ENCODE measurements at regions not wholly inside any gene's neighbourhood (a gene's known extent, or its start where the extent isn't known, plus 50 kb on each side); places are given as distances from the start of the nearest gene placed in this dataset.

GRCh38 chr13:64239372-64239771 is 2823.7 kb upstream of the PCDH20 start:
- no peak overlapping the region for H3K27ac ChIP-seq (ENCODE audit: insufficient read depth in 1 of 2, low read depth in 1 of 2, low read length in 2 of 2, poor library complexity in 1 of 2, severe bottlenecking in 2 of 2)
- POLR2A ChIA-PET: no interaction called here
- 100% methylated on average over 1 of the region's 2 CpGs for WGBS (ENCODE audit: insufficient coverage)

GRCh38 chr13:64234255-64234654 is 2818.6 kb upstream of the PCDH20 start:
- no peaks in the 10 kb centered on the region for H3K4me1 ChIP-seq (ENCODE audit: control extremely low read depth in 1 of 4, control insufficient read depth in 4 of 4, insufficient read depth in 4 of 4, low read length in 3 of 4)
- WGBS (ENCODE audit: insufficient coverage): no CpG with 5 or more reads among the region's 4 CpGs
- ChIA-PET POLR2A (no interaction called here), CTCF (no interaction called here)
- H3K27ac ChIP-seq (ENCODE audit: insufficient read depth in 1 of 2, low read depth in 1 of 2, low read length in 2 of 2, poor library complexity in 1 of 2, severe bottlenecking in 2 of 2): no peak overlapping the region
- peaks cover 0 to 1% (median 0%) of the 10 kb centered on the region in 5 experiments for H3K9me3 ChIP-seq (ENCODE audit: control extremely low read depth in 1 of 5, control insufficient read depth in 4 of 5, insufficient read depth in 2 of 5, low read depth in 1 of 5, low read length in 4 of 5)
- no peak for DNase-seq
- H3K36me3 ChIP-seq (ENCODE audit: control insufficient read depth in 4 of 4, insufficient read depth in 4 of 4, low read length in 3 of 4): no peaks in the 10 kb centered on the region
- no peaks in the 10 kb centered on the region for H3K27me3 ChIP-seq (replicated peaks in 2 of 5; ENCODE audit: control insufficient read depth in 4 of 5, insufficient read depth in 5 of 5, low read length in 4 of 5)
- no peak overlapping the region for H3K4me3 ChIP-seq (ENCODE audit: control insufficient read depth in 1 of 7, extremely low read depth in 1 of 7, insufficient read depth in 4 of 7, low read depth in 2 of 7, low read length in 6 of 7)

More at GRCh38 chr13:64239372-64239771, 2823.7 kb upstream of the PCDH20 start:
- H3K4me1 ChIP-seq (ENCODE audit: control extremely low read depth in 1 of 4, control insufficient read depth in 4 of 4, insufficient read depth in 4 of 4, low read length in 3 of 4): no peaks in the 10 kb centered on the region
- H3K36me3 ChIP-seq (ENCODE audit: control insufficient read depth in 4 of 4, insufficient read depth in 4 of 4, low read length in 3 of 4): no peaks in the 10 kb centered on the region
- peaks cover 0 to 1% (median 0%) of the 10 kb centered on the region in 5 experiments for H3K9me3 ChIP-seq (ENCODE audit: control extremely low read depth in 1 of 5, control insufficient read depth in 4 of 5, insufficient read depth in 2 of 5, low read depth in 1 of 5, low read length in 4 of 5)
- CTCF ChIA-PET: no interaction called here
- H3K4me3 ChIP-seq (ENCODE audit: control insufficient read depth in 1 of 7, extremely low read depth in 1 of 7, insufficient read depth in 4 of 7, low read depth in 2 of 7, low read length in 6 of 7): no peak overlapping the region
- DNase-seq: no peak
- no peaks in the 10 kb centered on the region for H3K27me3 ChIP-seq (replicated peaks in 2 of 5; ENCODE audit: control insufficient read depth in 4 of 5, insufficient read depth in 5 of 5, low read length in 4 of 5)

GRCh38 chr13:64223016-64223415 is 2807.4 kb upstream of the PCDH20 start:
- Histone ChIP-seq H3K27ac (ENCODE audit: insufficient read depth in 1 of 2, low read depth in 1 of 2, low read length in 2 of 2, poor library complexity in 1 of 2, severe bottlenecking in 2 of 2) (no peak overlapping the region), H3K4me1 (ENCODE audit: control extremely low read depth in 1 of 4, control insufficient read depth in 4 of 4, insufficient read depth in 4 of 4, low read length in 3 of 4) (no peaks in the 10 kb centered on the region), H3K9me3 (ENCODE audit: control extremely low read depth in 1 of 5, control insufficient read depth in 4 of 5, insufficient read depth in 2 of 5, low read depth in 1 of 5, low read length in 4 of 5) (no peaks in the 10 kb centered on the region), H3K27me3 (replicated peaks in 2 of 5; ENCODE audit: control insufficient read depth in 4 of 5, insufficient read depth in 5 of 5, low read length in 4 of 5) (no peaks in the 10 kb centered on the region), H3K36me3 (ENCODE audit: control insufficient read depth in 4 of 4, insufficient read depth in 4 of 4, low read length in 3 of 4) (no peaks in the 10 kb centered on the region), H3K4me3 (ENCODE audit: control insufficient read depth in 1 of 7, extremely low read depth in 1 of 7, insufficient read depth in 4 of 7, low read depth in 2 of 7, low read length in 6 of 7) (no peak overlapping the region)
- ChIA-PET CTCF (no interaction called here), POLR2A (no interaction called here)
- WGBS (ENCODE audit: insufficient coverage): no CpG with 5 or more reads among the region's 3 CpGs
- no peak for DNase-seq

- no peak for DNase-seq
- ChIA-PET CTCF (no interaction called here), POLR2A (no interaction called here)
- Histone ChIP-seq H3K4me1 (ENCODE audit: control extremely low read depth in 1 of 4, control insufficient read depth in 4 of 4, insufficient read depth in 4 of 4, low read length in 3 of 4) (no peaks in the 10 kb centered on the region), H3K27ac (ENCODE audit: insufficient read depth in 1 of 2, low read depth in 1 of 2, low read length in 2 of 2, poor library complexity in 1 of 2, severe bottlenecking in 2 of 2) (no peak overlapping the region), H3K36me3 (ENCODE audit: control insufficient read depth in 4 of 4, insufficient read depth in 4 of 4, low read length in 3 of 4) (no peaks in the 10 kb centered on the region), H3K27me3 (replicated peaks in 2 of 5; ENCODE audit: control insufficient read depth in 4 of 5, insufficient read depth in 5 of 5, low read length in 4 of 5) (no peaks in the 10 kb centered on the region), H3K4me3 (ENCODE audit: control insufficient read depth in 1 of 7, extremely low read depth in 1 of 7, insufficient read depth in 4 of 7, low read depth in 2 of 7, low read length in 6 of 7) (no peak overlapping the region), H3K9me3 (ENCODE audit: control extremely low read depth in 1 of 5, control insufficient read depth in 4 of 5, insufficient read depth in 2 of 5, low read depth in 1 of 5, low read length in 4 of 5) (peaks cover 0 to 7% (median 1%) of the 10 kb centered on the region in 5 experiments)
- WGBS (ENCODE audit: insufficient coverage): 93% methylated on average over 4 of the region's 9 CpGs
Observed at GRCh38 chr13:64206430-64207225, 2791.0 kb upstream of the PCDH20 start.

GRCh38 chr13:64202517-64202916 is 2786.9 kb upstream of the PCDH20 start:
- no peak overlapping the region for H3K27ac ChIP-seq (ENCODE audit: insufficient read depth in 1 of 2, low read depth in 1 of 2, low read length in 2 of 2, poor library complexity in 1 of 2, severe bottlenecking in 2 of 2)
- no peaks in the 10 kb centered on the region for H3K27me3 ChIP-seq (replicated peaks in 2 of 5; ENCODE audit: control insufficient read depth in 4 of 5, insufficient read depth in 5 of 5, low read length in 4 of 5)
- CTCF ChIA-PET: no interaction called here
- H3K4me1 ChIP-seq (ENCODE audit: control extremely low read depth in 1 of 4, control insufficient read depth in 4 of 4, insufficient read depth in 4 of 4, low read length in 3 of 4): no peaks in the 10 kb centered on the region
- POLR2A ChIA-PET: no interaction called here
- no CpG with 5 or more reads among the region's 1 CpG for WGBS (ENCODE audit: insufficient coverage)
- no peaks in the 10 kb centered on the region for H3K36me3 ChIP-seq (ENCODE audit: control insufficient read depth in 4 of 4, insufficient read depth in 4 of 4, low read length in 3 of 4)
- DNase-seq: no peak
- peaks cover 0 to 7% (median 1%) of the 10 kb centered on the region in 5 experiments for H3K9me3 ChIP-seq (ENCODE audit: control extremely low read depth in 1 of 5, control insufficient read depth in 4 of 5, insufficient read depth in 2 of 5, low read depth in 1 of 5, low read length in 4 of 5)
- H3K4me3 ChIP-seq (ENCODE audit: control insufficient read depth in 1 of 7, extremely low read depth in 1 of 7, insufficient read depth in 4 of 7, low read depth in 2 of 7, low read length in 6 of 7): no peak overlapping the region

- CTCF ChIA-PET: no interaction called here
- Histone ChIP-seq H3K27me3 (replicated peaks in 2 of 5; ENCODE audit: control insufficient read depth in 4 of 5, insufficient read depth in 5 of 5, low read length in 4 of 5) (no peaks in the 10 kb centered on the region), H3K9me3 (ENCODE audit: control extremely low read depth in 1 of 5, control insufficient read depth in 4 of 5, insufficient read depth in 2 of 5, low read depth in 1 of 5, low read length in 4 of 5) (no peaks in the 10 kb centered on the region)
Observed at GRCh38 chr13:64197232-64197631, 2781.6 kb upstream of the PCDH20 start.

GRCh38 chr13:64186503-64187250 is 2771.0 kb upstream of the PCDH20 start:
- CTCF ChIA-PET: no interaction called here
- 100% methylated on average over 1 of the region's 2 CpGs for WGBS (ENCODE audit: insufficient coverage)
- H3K9me3 ChIP-seq (ENCODE audit: control extremely low read depth in 1 of 5, control insufficient read depth in 4 of 5, insufficient read depth in 2 of 5, low read depth in 1 of 5, low read length in 4 of 5): no peaks in the 10 kb centered on the region
- no peak overlapping the region for H3K4me3 ChIP-seq (ENCODE audit: control insufficient read depth in 1 of 7, extremely low read depth in 1 of 7, insufficient read depth in 4 of 7, low read depth in 2 of 7, low read length in 6 of 7)
- no peak for DNase-seq
- no peaks in the 10 kb centered on the region for H3K36me3 ChIP-seq (ENCODE audit: control insufficient read depth in 4 of 4, insufficient read depth in 4 of 4, low read length in 3 of 4)
- no peaks in the 10 kb centered on the region for H3K27me3 ChIP-seq (replicated peaks in 2 of 5; ENCODE audit: control insufficient read depth in 4 of 5, insufficient read depth in 5 of 5, low read length in 4 of 5)
- POLR2A ChIA-PET: no interaction called here
- H3K4me1 ChIP-seq (ENCODE audit: control extremely low read depth in 1 of 4, control insufficient read depth in 4 of 4, insufficient read depth in 4 of 4, low read length in 3 of 4): peaks cover 0 to under 1% (median 0%) of the 10 kb centered on the region in 4 experiments
- no peak overlapping the region for H3K27ac ChIP-seq (ENCODE audit: insufficient read depth in 1 of 2, low read depth in 1 of 2, low read length in 2 of 2, poor library complexity in 1 of 2, severe bottlenecking in 2 of 2)

More at GRCh38 chr13:64197232-64197631, 2781.6 kb upstream of the PCDH20 start:
- Histone ChIP-seq H3K4me1 (ENCODE audit: control extremely low read depth in 1 of 4, control insufficient read depth in 4 of 4, insufficient read depth in 4 of 4, low read length in 3 of 4) (no peaks in the 10 kb centered on the region), H3K27ac (ENCODE audit: insufficient read depth in 1 of 2, low read depth in 1 of 2, low read length in 2 of 2, poor library complexity in 1 of 2, severe bottlenecking in 2 of 2) (no peak overlapping the region), H3K36me3 (ENCODE audit: control insufficient read depth in 4 of 4, insufficient read depth in 4 of 4, low read length in 3 of 4) (no peaks in the 10 kb centered on the region), H3K4me3 (ENCODE audit: control insufficient read depth in 1 of 7, extremely low read depth in 1 of 7, insufficient read depth in 4 of 7, low read depth in 2 of 7, low read length in 6 of 7) (no peak overlapping the region)
- POLR2A ChIA-PET: no interaction called here
- no peak for DNase-seq
